ENCODE measurements at regions not wholly inside any gene's neighbourhood (a gene's known extent, or its start where the extent isn't known, plus 50 kb on each side); places are given as distances from the start of the nearest gene placed in this dataset.

- no peak overlapping the region for H3K9ac ChIP-seq (ENCODE audit: low read length)
- H3K9me2 ChIP-seq (replicated peaks; ENCODE audit: insufficient read depth, low read length): no peaks in the 10 kb centered on the region
- H4K20me1 ChIP-seq (ENCODE audit: insufficient read depth, low read depth, low read length): no peaks in the 10 kb centered on the region
- H3K79me2 ChIP-seq (ENCODE audit: low read length): peaks cover 96% of the 10 kb centered on the region
- H3K27ac ChIP-seq (ENCODE audit: low read length): no peak overlapping the region
- no peak overlapping the region for H3K4me2 ChIP-seq (ENCODE audit: low read depth, low read length, poor library complexity, severe bottlenecking)
- H3K36me3 ChIP-seq (ENCODE audit: insufficient read depth, low read length): no peaks in the 10 kb centered on the region
- H3K27me3 ChIP-seq (ENCODE audit: low read length): no peaks in the 10 kb centered on the region
- no peak overlapping the region for H3K4me3 ChIP-seq (ENCODE audit: low read length)
- peaks cover 52% of the 10 kb centered on the region for H3K4me1 ChIP-seq (ENCODE audit: low read length)
- no peak for DNase-seq
- H2AFZ ChIP-seq (ENCODE audit: low read length): no peak overlapping the region
- H3K9me3 ChIP-seq (ENCODE audit: low read length): no peaks in the 10 kb centered on the region
These were observed 64.1 kb downstream of the KLF12 start for GRCh38 chr13:74070065-74070464.

- Histone ChIP-seq H3K27me3 (ENCODE audit: low read length) (no peaks in the 10 kb centered on the region), H3K79me2 (ENCODE audit: low read length) (peaks cover 96% of the 10 kb centered on the region), H3K4me2 (ENCODE audit: low read depth, low read length, poor library complexity, severe bottlenecking) (no peak overlapping the region), H3K9ac (ENCODE audit: low read length) (no peak overlapping the region), H4K20me1 (ENCODE audit: insufficient read depth, low read depth, low read length) (no peaks in the 10 kb centered on the region), H3K4me3 (ENCODE audit: low read length) (no peak overlapping the region), H2AFZ (ENCODE audit: low read length) (no peak overlapping the region), H3K27ac (ENCODE audit: low read length) (no peak overlapping the region), H3K9me2 (replicated peaks; ENCODE audit: insufficient read depth, low read length) (no peaks in the 10 kb centered on the region), H3K4me1 (ENCODE audit: low read length) (peaks cover 52% of the 10 kb centered on the region), H3K36me3 (ENCODE audit: insufficient read depth, low read length) (no peaks in the 10 kb centered on the region), H3K9me3 (ENCODE audit: low read length) (no peaks in the 10 kb centered on the region)
- DNase-seq: no peak
These were observed 65.7 kb downstream of the KLF12 start for GRCh38 chr13:74068471-74068870.

GRCh38 chr13:74067818-74068217 lies 66.4 kb downstream of the KLF12 start:
- Histone ChIP-seq H3K9me2 (replicated peaks; ENCODE audit: insufficient read depth, low read length) (no peaks in the 10 kb centered on the region), H3K4me1 (ENCODE audit: low read length) (peaks cover 55% of the 10 kb centered on the region), H3K4me2 (ENCODE audit: low read depth, low read length, poor library complexity, severe bottlenecking) (no peak overlapping the region), H2AFZ (ENCODE audit: low read length) (no peak overlapping the region), H3K9ac (ENCODE audit: low read length) (no peak overlapping the region), H3K4me3 (ENCODE audit: low read length) (no peak overlapping the region), H4K20me1 (ENCODE audit: insufficient read depth, low read depth, low read length) (no peaks in the 10 kb centered on the region), H3K36me3 (ENCODE audit: insufficient read depth, low read length) (no peaks in the 10 kb centered on the region), H3K27ac (ENCODE audit: low read length) (no peak overlapping the region), H3K9me3 (ENCODE audit: low read length) (no peaks in the 10 kb centered on the region), H3K27me3 (ENCODE audit: low read length) (no peaks in the 10 kb centered on the region), H3K79me2 (ENCODE audit: low read length) (peaks cover 96% of the 10 kb centered on the region)
- DNase-seq: no peak

GRCh38 chr13:74066937-74067336 lies 67.3 kb downstream of the KLF12 start:
- no peak overlapping the region for H3K4me2 ChIP-seq (ENCODE audit: low read depth, low read length, poor library complexity, severe bottlenecking)
- no peaks in the 10 kb centered on the region for H4K20me1 ChIP-seq (ENCODE audit: insufficient read depth, low read depth, low read length)
- no peak overlapping the region for H2AFZ ChIP-seq (ENCODE audit: low read length)
- no peaks in the 10 kb centered on the region for H3K36me3 ChIP-seq (ENCODE audit: insufficient read depth, low read length)
- H3K4me1 ChIP-seq (ENCODE audit: low read length): peaks cover 64% of the 10 kb centered on the region
- peaks cover 97% of the 10 kb centered on the region for H3K79me2 ChIP-seq (ENCODE audit: low read length)
- no peak overlapping the region for H3K4me3 ChIP-seq (ENCODE audit: low read length)
- DNase-seq: no peak
- no peak overlapping the region for H3K9ac ChIP-seq (ENCODE audit: low read length)
- no peaks in the 10 kb centered on the region for H3K27me3 ChIP-seq (ENCODE audit: low read length)
- H3K27ac ChIP-seq (ENCODE audit: low read length): no peak overlapping the region
- no peaks in the 10 kb centered on the region for H3K9me3 ChIP-seq (ENCODE audit: low read length)
- no peaks in the 10 kb centered on the region for H3K9me2 ChIP-seq (replicated peaks; ENCODE audit: insufficient read depth, low read length)

- H3K4me2 ChIP-seq (ENCODE audit: low read depth, low read length, poor library complexity, severe bottlenecking): peak overlapping the region; percentile 56
These were observed 69.3 kb downstream of the KLF12 start for GRCh38 chr13:74064805-74065312.

GRCh38 chr13:74063533-74064100 lies 70.6 kb downstream of the KLF12 start:
- Histone ChIP-seq H2AFZ (ENCODE audit: low read length) (no peak overlapping the region), H4K20me1 (ENCODE audit: insufficient read depth, low read depth, low read length) (no peaks in the 10 kb centered on the region), H3K79me2 (ENCODE audit: low read length) (peaks cover 99% of the 10 kb centered on the region), H3K9me3 (ENCODE audit: low read length) (no peaks in the 10 kb centered on the region), H3K27me3 (ENCODE audit: low read length) (no peaks in the 10 kb centered on the region), H3K27ac (ENCODE audit: low read length) (peak overlapping the region; percentile 61), H3K4me1 (ENCODE audit: low read length) (peaks cover 77% of the 10 kb centered on the region), H3K4me2 (ENCODE audit: low read depth, low read length, poor library complexity, severe bottlenecking) (peak overlapping the region; percentile 56), H3K9ac (ENCODE audit: low read length) (peak overlapping the region; percentile 44), H3K4me3 (ENCODE audit: low read length) (peak overlapping the region; percentile 36), H3K36me3 (ENCODE audit: insufficient read depth, low read length) (peaks cover 12% of the 10 kb centered on the region), H3K9me2 (replicated peaks; ENCODE audit: insufficient read depth, low read length) (no peaks in the 10 kb centered on the region)
- DNase-seq: no peak

More at GRCh38 chr13:74064805-74065312, 69.3 kb downstream of the KLF12 start:
- Histone ChIP-seq H3K36me3 (ENCODE audit: insufficient read depth, low read length) (peaks cover 12% of the 10 kb centered on the region), H3K9me2 (replicated peaks; ENCODE audit: insufficient read depth, low read length) (no peaks in the 10 kb centered on the region), H4K20me1 (ENCODE audit: insufficient read depth, low read depth, low read length) (no peaks in the 10 kb centered on the region), H3K27ac (ENCODE audit: low read length) (peak overlapping the region; percentile 61; the same call in 1 of the 2 replicates), H3K27me3 (ENCODE audit: low read length) (no peaks in the 10 kb centered on the region), H3K79me2 (ENCODE audit: low read length) (peaks cover 99% of the 10 kb centered on the region), H2AFZ (ENCODE audit: low read length) (no peak overlapping the region), H3K4me1 (ENCODE audit: low read length) (peaks cover 71% of the 10 kb centered on the region), H3K9me3 (ENCODE audit: low read length) (no peaks in the 10 kb centered on the region), H3K9ac (ENCODE audit: low read length) (no peak overlapping the region), H3K4me3 (ENCODE audit: low read length) (no peak overlapping the region)
- no peak for DNase-seq

GRCh38 chr13:74062933-74063332 lies 71.3 kb downstream of the KLF12 start:
- H3K4me1 ChIP-seq (ENCODE audit: low read length): peaks cover 76% of the 10 kb centered on the region
- peak overlapping the region; percentile 44 for H3K9ac ChIP-seq (ENCODE audit: low read length)
- H2AFZ ChIP-seq (ENCODE audit: low read length): no peak overlapping the region

GRCh38 chr13:74061926-74062595 lies 72.1 kb downstream of the KLF12 start:
- peaks cover 12% of the 10 kb centered on the region for H3K36me3 ChIP-seq (ENCODE audit: insufficient read depth, low read length)
- no peaks in the 10 kb centered on the region for H3K9me3 ChIP-seq (ENCODE audit: low read length)
- peak; percentile 59 for DNase-seq
- H3K4me1 ChIP-seq (ENCODE audit: low read length): peaks cover 77% of the 10 kb centered on the region
- H3K4me2 ChIP-seq (ENCODE audit: low read depth, low read length, poor library complexity, severe bottlenecking): peak overlapping the region; percentile 56
- peak overlapping the region; percentile 44 for H3K9ac ChIP-seq (ENCODE audit: low read length)
- peak overlapping the region; percentile 61 for H3K27ac ChIP-seq (ENCODE audit: low read length)
- H3K4me3 ChIP-seq (ENCODE audit: low read length): 0 out of 2 replicates have a peak overlapping the region, but pooled peaks have one; percentile 36
- no peaks in the 10 kb centered on the region for H3K9me2 ChIP-seq (replicated peaks; ENCODE audit: insufficient read depth, low read length)
- H3K79me2 ChIP-seq (ENCODE audit: low read length): peaks cover 92% of the 10 kb centered on the region
- H3K27me3 ChIP-seq (ENCODE audit: low read length): no peaks in the 10 kb centered on the region
- H4K20me1 ChIP-seq (ENCODE audit: insufficient read depth, low read depth, low read length): no peaks in the 10 kb centered on the region
- H2AFZ ChIP-seq (ENCODE audit: low read length): no peak overlapping the region

More at GRCh38 chr13:74062933-74063332, 71.3 kb downstream of the KLF12 start:
- Histone ChIP-seq H3K9me3 (ENCODE audit: low read length) (no peaks in the 10 kb centered on the region), H3K9me2 (replicated peaks; ENCODE audit: insufficient read depth, low read length) (no peaks in the 10 kb centered on the region), H3K4me3 (ENCODE audit: low read length) (peak overlapping the region; percentile 36), H3K79me2 (ENCODE audit: low read length) (peaks cover 94% of the 10 kb centered on the region), H3K36me3 (ENCODE audit: insufficient read depth, low read length) (peaks cover 12% of the 10 kb centered on the region), H3K27ac (ENCODE audit: low read length) (peak overlapping the region; percentile 61), H3K4me2 (ENCODE audit: low read depth, low read length, poor library complexity, severe bottlenecking) (peak overlapping the region; percentile 56), H4K20me1 (ENCODE audit: insufficient read depth, low read depth, low read length) (no peaks in the 10 kb centered on the region), H3K27me3 (ENCODE audit: low read length) (no peaks in the 10 kb centered on the region)
- DNase-seq: peak; percentile 80
